GM12878 (cell line): ENCODE measurements at regions not wholly inside any gene's neighbourhood (a gene's known extent, or its start where the extent isn't known, plus 50 kb on each side); places are given as distances from the start of the nearest gene placed in this dataset.

ENCODE experiments used
- POLR2A ChIP-seq: IDR thresholded peaks from 2 replicates; pipeline ENCODE4 v1.6.1; 2011; ENCODE audit warnings: low read depth, mild to moderate bottlenecking, low read length
- SRF ChIP-seq, 2 experiments: IDR thresholded peaks; 2 replicates each; pipeline ENCODE4 v1.6.1; 2011; ENCODE audit warnings: low read depth in 2 of 2, low read length in 2 of 2, mild to moderate bottlenecking in 1 of 2, moderate library complexity in 1 of 2
- TF ChIP-seq, protein P1 (sequence below), 3 experiments: IDR thresholded peaks in 2 of 3; conservative IDR thresholded peaks in 1 of 3; 2 replicates each; pipeline ENCODE4 v1.5.1; 2011; ENCODE audit warnings: low read depth in 3 of 3, low read length in 3 of 3, mild to moderate bottlenecking in 3 of 3, control low read depth in 2 of 3, moderate library complexity in 2 of 3, inconsistent platforms in 1 of 3, mixed read lengths in 1 of 3; ENCODE audit not compliant: control insufficient read depth in 2 of 3, insufficient read depth in 1 of 3; ENCODE audit errors: extremely low read depth in 1 of 3

- no peak for TF ChIP-seq POLR2A
- TF ChIP-seq, protein P1, sequence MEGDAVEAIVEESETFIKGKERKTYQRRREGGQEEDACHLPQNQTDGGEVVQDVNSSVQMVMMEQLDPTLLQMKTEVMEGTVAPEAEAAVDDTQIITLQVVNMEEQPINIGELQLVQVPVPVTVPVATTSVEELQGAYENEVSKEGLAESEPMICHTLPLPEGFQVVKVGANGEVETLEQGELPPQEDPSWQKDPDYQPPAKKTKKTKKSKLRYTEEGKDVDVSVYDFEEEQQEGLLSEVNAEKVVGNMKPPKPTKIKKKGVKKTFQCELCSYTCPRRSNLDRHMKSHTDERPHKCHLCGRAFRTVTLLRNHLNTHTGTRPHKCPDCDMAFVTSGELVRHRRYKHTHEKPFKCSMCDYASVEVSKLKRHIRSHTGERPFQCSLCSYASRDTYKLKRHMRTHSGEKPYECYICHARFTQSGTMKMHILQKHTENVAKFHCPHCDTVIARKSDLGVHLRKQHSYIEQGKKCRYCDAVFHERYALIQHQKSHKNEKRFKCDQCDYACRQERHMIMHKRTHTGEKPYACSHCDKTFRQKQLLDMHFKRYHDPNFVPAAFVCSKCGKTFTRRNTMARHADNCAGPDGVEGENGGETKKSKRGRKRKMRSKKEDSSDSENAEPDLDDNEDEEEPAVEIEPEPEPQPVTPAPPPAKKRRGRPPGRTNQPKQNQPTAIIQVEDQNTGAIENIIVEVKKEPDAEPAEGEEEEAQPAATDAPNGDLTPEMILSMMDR (IDR thresholded peaks at IDR 0.05 in 2 of 3, conservative IDR thresholded peaks at IDR 0.05 in 1 of 3; ENCODE audit: control insufficient read depth in 2 of 3, extremely low read depth in 1 of 3, insufficient read depth in 1 of 3, low read depth in 3 of 3, low read length in 3 of 3): no peak
- TF ChIP-seq SRF (IDR thresholded peaks at IDR 0.05; ENCODE audit: low read depth in 2 of 2, low read length in 2 of 2): no peak
Measured at GRCh38 chr14:82388488-82388887, 854.8 kb upstream of the SEL1L start.
